UCSD-AML1 (cell line): ENCODE measurements at regions not wholly inside any gene's neighbourhood (a gene's known extent, or its start where the extent isn't known, plus 50 kb on each side); places are given as distances from the start of the nearest gene placed in this dataset.
A peak's percentile ranks its signal among the peaks of the same experiment; 100 is the strongest.
"Not testable (repeated sequence)": the region's sequence is repeated elsewhere in the genome, so short reads cannot be mapped to it uniquely, and the experiment has no call there.

Source experiments
- DNase-seq: peaks from one replicate; lab custom pipeline; 2025; ENCODE audit not compliant: unreplicated experiment; lab: John Stamatoyannopoulos, UW

GRCh38 chr6:97885325-97885724 is 602.3 kb upstream of the MMS22L start:
- DNase-seq, result no peak

GRCh38 chr6:97885828-97886227 is 602.8 kb upstream of the MMS22L start:
- no peak for DNase-seq

DNA sequence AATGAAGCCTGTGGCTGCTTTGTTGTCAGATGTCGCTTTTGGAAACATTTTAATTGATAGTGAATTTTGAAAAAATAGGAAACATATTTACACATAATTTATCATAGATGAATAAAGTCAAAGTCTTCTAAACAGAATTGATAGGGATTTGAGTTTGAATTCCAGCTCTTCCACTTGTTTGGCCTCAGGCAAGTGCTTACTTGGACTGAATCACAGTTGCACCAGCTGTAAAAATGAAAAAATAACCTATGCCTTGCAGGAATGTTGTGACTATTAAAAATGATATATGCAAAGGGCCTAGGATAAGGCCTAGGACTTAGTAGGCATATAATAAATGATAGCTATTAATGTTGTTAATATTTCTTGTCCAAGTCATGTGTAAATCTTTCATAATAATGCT is 618.5 kb upstream of the MMS22L start:
- DNase-seq, result no peak

DNA sequence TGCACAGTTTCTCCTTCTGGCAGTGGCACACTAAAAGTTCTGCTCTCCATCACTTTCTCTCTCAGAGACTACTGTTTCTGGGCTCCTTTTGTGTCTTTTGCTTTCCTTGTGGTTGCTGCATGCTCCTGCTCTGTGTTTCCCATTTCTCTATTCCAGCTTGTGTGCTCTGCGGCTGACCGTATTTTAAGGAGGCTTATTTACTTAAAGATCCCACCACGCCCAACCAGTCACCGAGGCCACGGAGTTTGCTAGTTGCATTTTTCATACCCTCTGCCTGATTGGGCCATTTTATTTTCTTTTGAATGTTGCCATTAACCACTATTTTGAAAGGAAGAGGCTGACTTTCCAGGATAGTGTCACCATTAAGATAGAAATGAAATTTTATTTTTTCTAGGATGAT is 626.4 kb upstream of the MMS22L start:
- DNase-seq, result no peak

- no peak for DNase-seq
Measured at GRCh38 chr6:97913721-97914120, 630.7 kb upstream of the MMS22L start.

DNA sequence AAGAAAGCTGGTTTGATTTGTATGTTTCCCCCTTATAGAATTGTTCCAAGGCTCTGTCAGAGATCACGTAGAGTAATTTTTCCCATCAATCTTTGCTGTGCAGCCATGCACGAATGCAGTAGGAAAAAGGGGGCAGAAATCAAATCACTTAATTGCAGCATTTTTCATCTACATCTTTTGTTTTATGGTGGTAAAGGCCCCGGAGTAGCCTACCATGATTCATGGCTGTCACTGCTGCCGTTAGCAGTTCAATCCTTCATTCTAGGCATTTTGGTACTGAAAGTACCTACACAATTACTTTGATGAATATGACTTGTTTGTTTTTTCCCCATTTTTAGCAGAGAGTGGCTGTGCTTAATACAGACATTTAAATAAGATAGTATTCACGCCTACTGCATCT is 631.9 kb upstream of the MMS22L start:
- no peak for DNase-seq

DNA sequence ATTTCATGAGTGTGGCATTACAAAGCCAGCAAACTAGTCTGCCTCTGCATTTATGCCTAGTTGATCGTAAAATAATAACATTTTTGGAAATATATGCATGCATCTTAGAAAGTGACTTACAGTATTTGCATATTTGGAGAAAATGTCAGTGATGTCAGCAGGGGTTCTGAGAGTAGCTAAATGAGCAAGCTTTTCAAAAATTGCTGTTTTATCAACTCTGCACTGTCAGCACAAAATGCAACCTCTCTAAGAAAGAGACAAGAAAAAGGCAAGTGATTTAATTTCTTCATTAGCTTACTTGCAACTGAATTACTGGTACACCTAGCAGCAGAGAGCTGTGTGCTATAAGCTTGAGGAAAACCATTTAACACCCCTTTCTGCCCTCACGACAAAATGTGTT is 632.5 kb upstream of the MMS22L start:
- no peak for DNase-seq

DNA sequence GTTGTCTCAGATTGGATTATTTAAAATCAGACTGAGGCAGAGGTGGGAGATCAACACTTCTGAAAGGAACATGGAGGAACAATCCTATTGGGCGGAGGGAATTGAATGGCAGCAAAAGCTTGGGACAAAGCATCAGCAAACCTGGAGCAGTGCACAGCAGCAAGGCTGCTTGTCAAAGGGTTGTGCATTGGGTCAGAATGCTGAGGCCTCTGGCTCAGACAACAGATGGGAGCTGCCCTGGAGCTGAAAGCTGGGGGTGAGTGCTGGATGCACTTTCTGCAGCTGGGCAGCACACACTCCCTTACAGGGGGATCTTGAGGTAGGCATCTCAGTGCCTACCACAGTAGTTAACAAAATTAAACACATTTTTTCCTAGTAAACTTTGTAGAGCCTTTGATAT is 634.4 kb upstream of the MMS22L start:
- DNase-seq, result no peak

- no peak for DNase-seq
Measured at GRCh38 chr6:97919046-97919445, 636.0 kb upstream of the MMS22L start.

DNA sequence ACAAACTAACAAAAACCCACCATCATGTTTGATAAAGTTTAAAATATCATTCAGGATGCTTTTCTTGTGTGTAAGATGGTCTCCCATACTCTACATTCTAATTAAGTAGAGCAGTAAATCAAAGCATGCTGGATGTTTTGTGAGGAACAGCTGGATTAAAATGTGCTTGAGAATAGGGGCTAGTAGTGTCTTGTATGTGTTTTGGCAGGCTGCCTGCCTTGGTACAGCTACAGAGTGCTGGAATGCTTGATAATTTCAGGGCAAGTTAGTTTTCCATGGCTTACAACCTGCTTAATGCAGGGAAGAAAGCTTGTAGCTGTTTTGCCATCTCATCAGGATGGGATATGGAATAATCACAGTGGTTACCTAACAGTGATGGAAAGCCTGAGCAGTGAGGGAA is 636.6 kb upstream of the MMS22L start:
- DNase-seq, result no peak

DNA sequence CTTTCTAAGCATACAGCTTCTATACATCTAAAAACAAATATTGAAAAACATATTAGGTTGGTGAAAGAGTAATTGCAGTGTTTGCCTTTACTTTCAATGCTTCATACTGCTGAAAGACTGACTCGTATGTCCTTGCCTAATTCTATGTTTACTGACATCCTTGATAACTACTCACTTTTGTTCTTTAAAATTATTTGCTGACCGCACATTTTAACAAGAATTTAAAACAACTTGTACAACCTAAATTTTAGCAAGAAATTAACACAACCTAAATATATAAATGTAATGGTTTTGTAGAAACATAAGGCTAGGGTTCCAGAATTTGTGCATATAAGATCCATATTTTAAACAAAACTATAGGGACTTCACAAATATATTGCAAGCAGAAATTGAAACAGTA is 640.2 kb upstream of the MMS22L start:
- no peak for DNase-seq

GRCh38 chr6:97925504-97925903 is 642.5 kb upstream of the MMS22L start:
- DNase-seq, result no peak

GRCh38 chr6:97939440-97940168 is 656.6 kb upstream of the MMS22L start:
- DNase-seq, result no peak

DNA sequence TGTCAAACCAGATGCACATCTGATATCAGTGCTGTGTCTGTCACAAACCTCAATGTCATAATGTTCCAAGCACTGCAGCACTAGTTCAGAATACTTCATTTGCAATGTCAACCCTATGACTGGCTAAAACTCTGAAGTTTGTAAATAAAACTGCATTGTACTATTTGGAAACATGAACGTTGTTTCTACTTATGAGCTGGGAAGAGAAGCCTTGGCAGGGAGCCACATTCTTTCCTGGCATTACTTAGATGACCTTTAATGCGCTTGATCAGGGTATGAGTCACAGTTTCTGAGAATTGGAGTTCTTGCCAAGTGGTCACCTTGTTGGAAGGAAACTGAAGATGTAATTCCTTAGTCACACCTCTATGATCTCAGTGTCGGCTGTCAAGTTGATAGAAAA is 664.8 kb upstream of the MMS22L start:
- no peak for DNase-seq

DNA sequence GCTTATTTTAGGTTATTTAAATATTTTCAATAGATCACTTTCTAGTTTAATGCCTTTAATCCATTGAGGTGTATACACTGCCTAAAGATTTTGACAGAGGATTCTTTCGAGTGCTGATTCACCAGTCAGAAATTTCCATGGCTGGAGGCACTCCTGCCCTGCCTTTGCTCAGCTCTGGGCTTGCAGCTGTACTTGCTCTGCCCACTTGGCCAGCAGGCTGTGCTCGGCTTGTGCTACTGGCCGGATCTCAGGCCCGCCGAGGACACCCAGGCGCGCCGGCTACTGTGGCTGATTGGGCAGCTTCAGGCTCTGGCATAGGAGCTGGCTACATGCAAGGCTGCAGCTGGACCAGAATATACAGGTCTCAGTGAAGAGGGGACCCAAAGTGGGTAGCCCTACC is 675.1 kb upstream of the MMS22L start:
- no peak for DNase-seq

DNA sequence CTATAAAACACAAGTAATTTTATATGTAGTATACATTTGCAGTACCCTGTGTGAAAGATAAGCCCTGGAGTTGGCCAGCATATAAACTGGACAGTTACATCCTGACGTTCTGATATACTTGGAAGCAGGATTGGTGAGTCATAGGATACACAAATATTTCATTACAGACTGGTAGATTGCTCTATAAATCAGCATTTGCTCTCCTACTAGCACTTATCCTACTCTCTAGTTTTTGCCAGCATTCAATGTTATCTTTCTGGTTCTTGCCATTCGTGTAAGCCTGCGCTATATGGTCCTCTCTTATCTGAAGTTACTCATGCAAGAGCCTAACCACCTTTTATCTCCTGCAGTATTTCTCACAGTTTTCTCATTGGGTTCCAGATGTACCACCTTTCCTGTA is 680.2 kb upstream of the MMS22L start:
- no peak for DNase-seq

DNA sequence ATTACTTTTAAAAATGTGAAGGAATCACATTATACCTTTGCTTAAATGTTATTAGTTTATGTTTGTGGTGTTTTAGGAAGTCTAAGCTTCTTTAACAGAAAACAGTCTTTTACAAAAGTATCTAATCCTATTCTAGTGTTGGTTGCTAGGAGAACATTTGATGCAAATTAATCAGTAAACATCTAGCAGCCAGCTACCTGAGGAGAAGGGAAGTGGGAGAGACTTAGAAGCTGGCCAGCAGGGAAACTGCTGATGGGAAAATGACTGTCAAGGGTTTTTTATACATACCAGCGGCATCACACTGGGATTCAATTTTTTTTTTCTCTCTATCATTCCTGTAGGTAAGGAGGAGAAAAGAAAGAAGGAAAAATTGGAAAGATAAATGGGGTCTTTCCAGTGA is 686.0 kb upstream of the MMS22L start:
- no peak for DNase-seq

- no peak for DNase-seq
Measured at GRCh38 chr6:97977084-97977483, 694.1 kb upstream of the MMS22L start.

DNA sequence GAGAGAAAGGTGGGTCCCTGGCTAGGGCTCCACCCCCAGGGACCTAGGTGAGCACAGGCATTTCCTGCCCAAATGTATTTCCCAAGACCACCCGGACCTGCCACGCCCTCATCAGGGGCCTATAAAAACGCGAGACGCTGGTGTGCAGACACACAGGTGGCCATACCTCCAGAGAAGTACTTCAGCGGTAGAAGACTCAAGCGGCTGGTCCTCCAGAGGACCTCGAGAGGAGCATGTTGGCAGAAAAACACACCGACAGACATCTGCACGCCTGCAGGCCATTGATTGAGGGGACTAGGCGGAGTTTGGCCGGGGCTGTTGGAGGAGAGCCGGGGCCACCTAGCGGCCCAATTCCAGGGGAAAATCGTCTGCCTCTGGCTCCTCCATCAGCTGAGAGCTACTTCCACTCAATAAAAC is 695.8 kb upstream of the MMS22L start:
- peak; percentile 12 for DNase-seq

DNA sequence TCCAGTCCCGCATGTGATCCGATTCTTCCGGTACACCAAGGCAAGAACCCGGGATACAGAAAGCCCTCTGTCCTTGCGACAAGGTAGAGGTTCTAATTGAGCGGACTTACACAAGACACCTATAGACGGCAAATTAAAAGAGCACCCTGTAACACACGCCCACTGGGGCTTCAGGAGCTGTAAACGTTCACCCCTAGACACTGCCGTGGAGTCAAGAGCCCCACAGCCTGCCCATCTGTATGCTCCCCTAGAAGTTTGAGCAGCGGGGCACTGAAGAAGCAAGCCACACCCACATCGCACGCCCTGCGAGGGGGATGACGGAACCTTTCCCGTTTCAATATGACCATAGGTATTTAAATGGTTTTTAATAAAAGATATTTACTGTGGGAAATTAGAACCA is 696.3 kb upstream of the MMS22L start:
- not testable (repeated sequence) for DNase-seq

DNA sequence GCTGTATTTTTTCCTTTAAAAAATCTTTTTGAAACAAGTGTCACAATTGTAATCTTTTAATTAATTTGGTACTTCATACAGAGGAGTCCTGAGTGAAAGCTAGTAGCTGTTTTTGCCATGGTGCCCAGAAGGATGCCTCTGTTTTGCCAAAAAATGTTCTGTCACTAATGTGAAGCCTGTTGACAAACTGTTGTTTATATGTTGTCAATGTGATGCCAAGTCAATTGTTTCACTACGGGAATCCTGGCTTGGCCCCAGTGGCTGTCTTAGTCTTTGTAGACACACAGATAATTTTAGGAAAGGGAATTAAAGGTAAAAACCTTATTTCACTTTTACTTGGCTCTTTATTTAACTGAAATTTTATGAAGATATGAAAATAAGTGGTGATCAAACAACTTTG is 706.4 kb upstream of the MMS22L start:
- no peak for DNase-seq

DNA sequence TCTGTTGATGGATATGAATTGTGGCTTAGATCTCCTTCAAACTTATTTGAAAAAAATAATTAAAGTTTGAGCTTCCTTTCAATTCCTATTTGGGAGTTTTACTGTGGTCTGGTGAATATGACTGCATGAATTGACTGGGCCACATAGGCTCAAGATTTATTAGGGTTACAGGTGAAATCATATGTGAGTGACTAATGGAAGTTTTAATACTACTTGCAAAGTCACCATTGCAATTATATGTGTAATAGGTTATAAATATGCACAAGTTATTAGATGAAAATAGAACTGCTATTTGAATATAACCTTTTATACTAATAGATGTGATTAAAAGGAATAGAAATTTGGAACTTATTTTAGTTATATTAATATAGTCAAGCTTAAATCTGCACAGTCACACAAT is 712.1 kb upstream of the MMS22L start:
- no peak for DNase-seq

DNA sequence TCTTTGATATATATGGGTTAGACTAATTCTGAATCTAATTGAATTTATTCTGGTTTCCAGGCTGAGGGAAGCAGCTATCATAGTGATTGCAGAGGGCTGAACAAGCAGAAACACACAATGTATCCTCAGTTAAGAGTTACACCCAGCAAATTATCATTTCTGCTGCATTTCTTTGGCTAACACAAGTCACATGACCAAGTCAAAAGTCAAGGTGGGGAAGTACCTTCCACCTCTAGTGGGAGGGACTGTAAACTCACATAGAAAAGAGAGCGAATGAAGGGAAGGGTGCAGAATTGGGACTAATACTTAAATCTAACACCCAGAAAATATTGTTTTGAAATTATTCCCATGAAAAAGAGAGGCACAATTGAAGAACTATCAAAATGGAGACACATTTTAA is 719.7 kb upstream of the MMS22L start:
- DNase-seq, result no peak
